ENCODE measurements at regions not wholly inside any gene's neighbourhood (a gene's known extent, or its start where the extent isn't known, plus 50 kb on each side); places are given as distances from the start of the nearest gene placed in this dataset.

- TF ChIP-seq CTCF (conservative IDR thresholded peaks at IDR 0.05) (no peak), ZFX (IDR thresholded peaks at IDR 0.05) (no peak)
Measured at GRCh38 chr5:130526708-130527107, 622.4 kb downstream of the CHSY3 start.
